Right ventricle myocardium superior (tissue), 1 donor: ENCODE measurements at regions not wholly inside any gene's neighbourhood (a gene's known extent, or its start where the extent isn't known, plus 50 kb on each side); places are given as distances from the start of the nearest gene placed in this dataset.
"Not testable (repeated sequence)": the region's sequence is repeated elsewhere in the genome, so short reads cannot be mapped to it uniquely, and the experiment has no call there.

Experiments used
- ATAC-seq: fragments of 200-7000 bp; cut with Tn5 transposase; one replicate; pipeline ENCODE4 v1.9.1; 2020; ENCODE audit warnings: mild to moderate bottlenecking; ENCODE audit not compliant: poor library complexity
- DNase-seq: peaks from one replicate; pipeline ENCODE4 v3.0.0-alpha.2; 2020
- intact Hi-C: fragments of 100-400 bp; cut with DNase I; formaldehyde crosslinking; loops from one replicate; pipeline ENCODE4 v1.11.2; 2022
- donor health status: DM: no; HTN: yes; CAD: no; lungs with severe emphysema.

GRCh38 chr3:166444756-166445155 is 607.5 kb upstream of the BCHE start:
- no peak for DNase-seq
- intact Hi-C loops: no loop called here

GRCh38 chr3:166444336-166444735 is 607.1 kb upstream of the BCHE start:
- no peak for ATAC-seq
- intact Hi-C loops: no loop called here
- no peak for DNase-seq

More at GRCh38 chr3:166444756-166445155, 607.5 kb upstream of the BCHE start:
- ATAC-seq: no peak

- ATAC-seq (no peak), DNase-seq (no peak)
- intact Hi-C loops: no loop called here
Observed at GRCh38 chr3:166435469-166436057, 598.3 kb upstream of the BCHE start.

- ATAC-seq: no peak
- intact Hi-C loops: no loop called here
- no peak for DNase-seq
Observed at GRCh38 chr3:166433060-166433459, 595.8 kb upstream of the BCHE start.

GRCh38 chr3:166425900-166426611 is 588.8 kb upstream of the BCHE start:
- DNase-seq (no peak), ATAC-seq (no peak)
- intact Hi-C loops: no loop called here

GRCh38 chr3:166425021-166425420 is 587.8 kb upstream of the BCHE start:
- ATAC-seq: no peak
- intact Hi-C loops: no loop called here
- DNase-seq: no peak

GRCh38 chr3:166423824-166424513 is 586.7 kb upstream of the BCHE start:
- DNase-seq, ATAC-seq: not testable (repeated sequence)

GRCh38 chr3:166422556-166422955 is 585.3 kb upstream of the BCHE start:
- intact Hi-C loops: no loop called here
- ATAC-seq (no peak), DNase-seq (no peak)

More at GRCh38 chr3:166423824-166424513, 586.7 kb upstream of the BCHE start:
- intact Hi-C loops: not testable (repeated sequence)

GRCh38 chr3:166420071-166420470 is 582.8 kb upstream of the BCHE start:
- intact Hi-C loops: no loop called here
- ATAC-seq (no peak), DNase-seq (no peak)

GRCh38 chr3:166405896-166406295 is 568.7 kb upstream of the BCHE start:
- no peak for ATAC-seq
- intact Hi-C loops: no loop called here
- no peak for DNase-seq

- DNase-seq: no peak
- intact Hi-C loops: no loop called here
- ATAC-seq: no peak
Observed at GRCh38 chr3:166405465-166405864, 568.2 kb upstream of the BCHE start.

- intact Hi-C loops: no loop called here
- ATAC-seq: no peak
Observed at GRCh38 chr3:166390303-166390702, 553.1 kb upstream of the BCHE start.

GRCh38 chr3:166388321-166388720 is 551.1 kb upstream of the BCHE start:
- no peak for ATAC-seq
- no peak for DNase-seq
- intact Hi-C loops: no loop called here

More at GRCh38 chr3:166390303-166390702, 553.1 kb upstream of the BCHE start:
- no peak for DNase-seq

- no peak for ATAC-seq
- intact Hi-C loops: no loop called here
Observed at GRCh38 chr3:166372571-166373106, 535.4 kb upstream of the BCHE start.

GRCh38 chr3:166367947-166368533 is 530.8 kb upstream of the BCHE start:
- no peak for DNase-seq

More at GRCh38 chr3:166372571-166373106, 535.4 kb upstream of the BCHE start:
- DNase-seq: no peak

GRCh38 chr3:166362698-166363097 is 525.5 kb upstream of the BCHE start:
- no peak for ATAC-seq
- DNase-seq: no peak
- intact Hi-C loops: no loop called here

More at GRCh38 chr3:166367947-166368533, 530.8 kb upstream of the BCHE start:
- ATAC-seq: no peak
- intact Hi-C loops: no loop called here

- intact Hi-C loops: no loop called here
Observed at GRCh38 chr3:166360720-166361119, 523.5 kb upstream of the BCHE start.

GRCh38 chr3:166351461-166351860 is 514.2 kb upstream of the BCHE start:
- no peak for DNase-seq
- intact Hi-C loops: no loop called here
- ATAC-seq: no peak

More at GRCh38 chr3:166360720-166361119, 523.5 kb upstream of the BCHE start:
- ATAC-seq (no peak), DNase-seq (no peak)

GRCh38 chr3:166340604-166341266 is 503.5 kb upstream of the BCHE start:
- DNase-seq (no peak), ATAC-seq (no peak)
- intact Hi-C loops: no loop called here
